OCI-LY7 (cell line): ENCODE measurements at regions not wholly inside any gene's neighbourhood (a gene's known extent, or its start where the extent isn't known, plus 50 kb on each side); places are given as distances from the start of the nearest gene placed in this dataset.
"Not testable (repeated sequence)": the region's sequence is repeated elsewhere in the genome, so short reads cannot be mapped to it uniquely, and the experiment has no call there.

Experiments used
- BruUV-seq: library from RNA; stranded (reverse); fragments of 400-500 nt; replicated peaks from 2 replicates; lab custom pipeline; 2021; lab: Mats Ljungman, UMichigan
- CTCF ChIA-PET: fragments of 300-600 bp; sonication (Branson Sonifier 250); formaldehyde crosslinking; loops from one replicate; lab custom pipeline; 2022; ENCODE audit warnings: antibody characterized with exemption; ENCODE audit not compliant: unreplicated experiment; lab: Charles Lee
- POLR2A ChIA-PET: fragments of 300-600 bp; sonication (Branson Sonifier 250); formaldehyde crosslinking; loops from one replicate; lab custom pipeline; 2022; ENCODE audit warnings: antibody characterized with exemption; lab: Charles Lee
- DNase-seq: peaks from one replicate; pipeline ENCODE4 v3.0.0-alpha.2; 2015; ENCODE audit warnings: low spot score
- H2AFZ ChIP-seq: fragments of 200-600 bp; sonication (generic), shearing (Covaris generic); 2 replicates; pipeline ENCODE4 v1.6.1; 2014; ENCODE audit warnings: mild to moderate bottlenecking, antibody characterized with exemption, low read length, moderate library complexity
- H3K27ac ChIP-seq: fragments of 200-600 bp; sonication (generic); 2 replicates; pipeline ENCODE4 v1.5.1; 2014; ENCODE audit warnings: mixed run types, low read depth, mild to moderate bottlenecking, moderate library complexity, low read length, inconsistent platforms; ENCODE audit not compliant: poor library complexity, severe bottlenecking
- H3K36me3 ChIP-seq: fragments of 200-600 bp; sonication (generic); 2 replicates; pipeline ENCODE4 v1.6.1; 2014; ENCODE audit warnings: mild to moderate bottlenecking, antibody characterized with exemption, low read length, moderate library complexity, mixed read lengths; ENCODE audit not compliant: insufficient read depth
- H3K4me1 ChIP-seq: fragments of 200-600 bp; sonication (generic); 2 replicates; pipeline ENCODE4 v1.5.1; 2014; ENCODE audit warnings: mild to moderate bottlenecking, low read length; ENCODE audit not compliant: insufficient read depth, poor library complexity, severe bottlenecking
- H3K4me2 ChIP-seq: fragments of 200-600 bp; sonication (generic); 2 replicates; pipeline ENCODE4 v1.6.1; 2014; ENCODE audit warnings: mild to moderate bottlenecking, low read length
- H3K4me3 ChIP-seq: fragments of 200-600 bp; sonication (generic); 2 replicates; pipeline ENCODE4 v1.5.1; 2014; ENCODE audit warnings: mild to moderate bottlenecking, low read depth, low read length; ENCODE audit not compliant: poor library complexity, severe bottlenecking
- H3K79me2 ChIP-seq: fragments of 200-600 bp; sonication (generic); 2 replicates; pipeline ENCODE4 v1.6.1; 2016; ENCODE audit warnings: low read depth, mild to moderate bottlenecking, low read length, moderate library complexity, mixed read lengths; ENCODE audit not compliant: insufficient read depth
- H3K9me2 ChIP-seq: fragments of 200-600 bp; sonication (generic); 2 replicates; pipeline ENCODE4 v1.6.1; 2016; ENCODE audit warnings: mild to moderate bottlenecking, low read length, mixed read lengths; ENCODE audit not compliant: insufficient read depth
- H3K9me3 ChIP-seq: fragments of 200-600 bp; sonication (generic); 2 replicates; pipeline ENCODE4 v1.6.1; 2014; ENCODE audit warnings: mild to moderate bottlenecking, mixed run types, low read length, mixed read lengths
- H4K20me1 ChIP-seq: fragments of 200-600 bp; sonication (generic); 2 replicates; pipeline ENCODE4 v1.6.1; 2014; ENCODE audit warnings: mild to moderate bottlenecking, antibody characterized with exemption, low read length, moderate library complexity, mixed read lengths; ENCODE audit not compliant: insufficient read depth
- EZH2phosphoT487 ChIP-seq: fragments of 200-600 bp; sonication (generic); IDR thresholded peaks from 2 replicates; pipeline ENCODE4 v1.6.1; 2018; ENCODE audit warnings: low read depth, borderline replicate concordance, mild to moderate bottlenecking, mixed run types, antibody characterized with exemption, low read length, moderate library complexity, mixed read lengths
- intact Hi-C: fragments of 100-400 bp; cut with micrococcal nuclease; formaldehyde crosslinking; loops from one replicate; pipeline ENCODE4 v1.10.0; 2022; ENCODE audit not compliant: unreplicated experiment
- TF ChIP-seq, protein P1 (sequence below): fragments of 200-600 bp; sonication (generic); conservative IDR thresholded peaks from 2 replicates; pipeline ENCODE4 v1.5.1; 2014; ENCODE audit warnings: mild to moderate bottlenecking, antibody characterized with exemption, low read length, moderate library complexity, mixed read lengths

- no peaks in the 10 kb centered on the region for H3K79me2 ChIP-seq
- no peak overlapping the region for H2AFZ ChIP-seq
- H3K4me2 ChIP-seq, result no peak overlapping the region
- ChIA-PET CTCF (no interaction called here), POLR2A (interaction anchor here (1.0 to 1.1 kb wide), 2 partner anchors 24 to 183 kb away, joined by 3 to 5 read pairs; no protein-coding TSS in a partner anchor)
- H3K36me3 ChIP-seq, result no peaks in the 10 kb centered on the region
- TF ChIP-seq, protein P1, sequence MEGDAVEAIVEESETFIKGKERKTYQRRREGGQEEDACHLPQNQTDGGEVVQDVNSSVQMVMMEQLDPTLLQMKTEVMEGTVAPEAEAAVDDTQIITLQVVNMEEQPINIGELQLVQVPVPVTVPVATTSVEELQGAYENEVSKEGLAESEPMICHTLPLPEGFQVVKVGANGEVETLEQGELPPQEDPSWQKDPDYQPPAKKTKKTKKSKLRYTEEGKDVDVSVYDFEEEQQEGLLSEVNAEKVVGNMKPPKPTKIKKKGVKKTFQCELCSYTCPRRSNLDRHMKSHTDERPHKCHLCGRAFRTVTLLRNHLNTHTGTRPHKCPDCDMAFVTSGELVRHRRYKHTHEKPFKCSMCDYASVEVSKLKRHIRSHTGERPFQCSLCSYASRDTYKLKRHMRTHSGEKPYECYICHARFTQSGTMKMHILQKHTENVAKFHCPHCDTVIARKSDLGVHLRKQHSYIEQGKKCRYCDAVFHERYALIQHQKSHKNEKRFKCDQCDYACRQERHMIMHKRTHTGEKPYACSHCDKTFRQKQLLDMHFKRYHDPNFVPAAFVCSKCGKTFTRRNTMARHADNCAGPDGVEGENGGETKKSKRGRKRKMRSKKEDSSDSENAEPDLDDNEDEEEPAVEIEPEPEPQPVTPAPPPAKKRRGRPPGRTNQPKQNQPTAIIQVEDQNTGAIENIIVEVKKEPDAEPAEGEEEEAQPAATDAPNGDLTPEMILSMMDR, result no peak
- TF ChIP-seq EZH2phosphoT487, result no peak
- intact Hi-C loops, result no loop called here
- H3K9me3 ChIP-seq, result no peaks in the 10 kb centered on the region
- H3K27ac ChIP-seq, result no peak overlapping the region
- no peak for DNase-seq
- H3K4me1 ChIP-seq, result no peaks in the 10 kb centered on the region
- H3K9me2 ChIP-seq, result no peaks in the 10 kb centered on the region
- no peaks in the 10 kb centered on the region for H4K20me1 ChIP-seq
- BruUV-seq, result no TSS peak
- H3K4me3 ChIP-seq, result no peak overlapping the region
These were observed 200.4 kb downstream of the UTRN start for GRCh38 chr6:144485531-144485930.

GRCh38 chr6:144488590-144488989, 203.5 kb downstream of the UTRN start:
- H3K9me2 ChIP-seq, result no peaks in the 10 kb centered on the region
- ChIA-PET POLR2A (interaction anchor here (0.6 to 1.0 kb wide), 3 partner anchors 9 to 425 kb away, joined by 3 read pairs; no protein-coding TSS in a partner anchor), CTCF (no interaction called here)
- H3K27ac ChIP-seq, result no peak overlapping the region
- no peak overlapping the region for H2AFZ ChIP-seq
- BruUV-seq, result no TSS peak
- H3K79me2 ChIP-seq, result no peaks in the 10 kb centered on the region
- H3K4me3 ChIP-seq, result no peak overlapping the region
- no peaks in the 10 kb centered on the region for H3K9me3 ChIP-seq
- no peak overlapping the region for H3K4me2 ChIP-seq
- DNase-seq, result no peak
- H3K36me3 ChIP-seq, result no peaks in the 10 kb centered on the region
- TF ChIP-seq, protein P1, result no peak
- TF ChIP-seq EZH2phosphoT487, result no peak
- intact Hi-C loops, result no loop called here
- H3K4me1 ChIP-seq, result no peaks in the 10 kb centered on the region
- H4K20me1 ChIP-seq, result no peaks in the 10 kb centered on the region

- Histone ChIP-seq H3K4me3 (no peak overlapping the region), H3K4me1 (no peaks in the 10 kb centered on the region), H4K20me1 (no peaks in the 10 kb centered on the region), H3K9me3 (no peaks in the 10 kb centered on the region), H3K79me2 (no peaks in the 10 kb centered on the region), H3K36me3 (no peaks in the 10 kb centered on the region), H3K27ac (no peak overlapping the region), H2AFZ (no peak overlapping the region), H3K9me2 (no peaks in the 10 kb centered on the region), H3K4me2 (no peak overlapping the region)
- CTCF ChIA-PET, result no interaction called here
- BruUV-seq, result no TSS peak
- intact Hi-C loops, result no loop called here
- POLR2A ChIA-PET, result interaction anchor here (0.8 kb wide), 1 partner anchor 101 kb away, joined by 3 read pairs; no protein-coding TSS in a partner anchor
- DNase-seq, result no peak
- no peak for TF ChIP-seq EZH2phosphoT487
- TF ChIP-seq, protein P1, result no peak
These were observed 208.1 kb downstream of the UTRN start for GRCh38 chr6:144493035-144493910.

DNA sequence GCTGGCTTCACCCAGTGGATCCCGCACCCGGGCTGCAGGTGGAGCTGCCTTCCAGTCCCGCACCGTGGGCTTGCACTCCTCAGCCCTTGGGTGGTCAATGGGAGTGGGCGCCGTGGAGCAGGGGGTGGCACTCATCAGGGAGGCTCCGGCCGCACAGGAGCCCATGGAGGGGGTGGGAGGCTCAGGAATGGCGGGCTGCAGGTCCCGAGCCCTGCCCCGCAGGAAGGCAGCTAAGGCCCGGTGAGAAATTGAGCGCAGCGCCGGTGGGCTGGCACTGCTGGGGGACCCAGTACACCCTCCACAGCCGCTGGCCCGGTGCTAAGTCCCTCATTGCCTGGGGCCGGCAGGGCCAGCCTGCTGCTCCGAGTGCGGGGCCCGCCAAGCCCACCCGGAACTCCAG, 209.9 kb downstream of the UTRN start:
- H3K9me3 ChIP-seq, POLR2A ChIA-PET, H3K4me3 ChIP-seq, BruUV-seq, H3K79me2 ChIP-seq, H4K20me1 ChIP-seq, H3K36me3 ChIP-seq, H3K9me2 ChIP-seq, DNase-seq, H2AFZ ChIP-seq, H3K4me1 ChIP-seq, H3K4me2 ChIP-seq, intact Hi-C loops, H3K27ac ChIP-seq, CTCF ChIA-PET: not testable (repeated sequence)
